ENCODE measurements at regions not wholly inside any gene's neighbourhood (a gene's known extent, or its start where the extent isn't known, plus 50 kb on each side); places are given as distances from the start of the nearest gene placed in this dataset.

- Histone ChIP-seq H3K27ac (ENCODE audit: low read depth, low read length) (no peak overlapping the region), H3K9me3 (ENCODE audit: control insufficient read depth in 1 of 2, insufficient read depth in 1 of 2, low read depth in 1 of 2, low read length in 2 of 2) (no peaks in the 10 kb centered on the region), H3K4me3 (replicated peaks in 1 of 2; ENCODE audit: low read depth in 1 of 2, low read length in 2 of 2) (no peak overlapping the region), H3K36me3 (ENCODE audit: control insufficient read depth in 1 of 2, insufficient read depth in 2 of 2, low read length in 2 of 2) (no peaks in the 10 kb centered on the region), H3K4me2 (ENCODE audit: low read length) (no peak overlapping the region), H3K27me3 (ENCODE audit: insufficient read depth, low read length) (no peaks in the 10 kb centered on the region), H2AFZ (ENCODE audit: low read depth, low read length, poor library complexity, severe bottlenecking) (no peak overlapping the region), H3K9ac (ENCODE audit: low read length) (no peak overlapping the region), H3K4me1 (ENCODE audit: control insufficient read depth in 1 of 2, insufficient read depth in 2 of 2, low read length in 2 of 2) (no peaks in the 10 kb centered on the region), H4K20me1 (ENCODE audit: insufficient read depth) (no peaks in the 10 kb centered on the region), H3K9me2 (ENCODE audit: insufficient read depth) (no peaks in the 10 kb centered on the region), H3K79me2 (ENCODE audit: insufficient read depth, low read length) (no peaks in the 10 kb centered on the region)
- intact Hi-C loops (cut with micrococcal nuclease), result no loop called here
- POLR2A ChIA-PET, result no interaction called here
- BruUV-seq (replicated peaks), result no TSS peak
- DNase-seq (ENCODE audit: low read depth, low spot score), result no peak
- TF ChIP-seq CBX3 (IDR thresholded peaks at IDR 0.05; ENCODE audit: low read depth) (no peak), POLR2AphosphoS5 (IDR thresholded peaks at IDR 0.05; ENCODE audit: low read depth, low read length) (no peak), SP1 (IDR thresholded peaks at IDR 0.05; ENCODE audit: low read depth) (no peak), ZFX (IDR thresholded peaks at IDR 0.05) (no peak), ATF3 (IDR thresholded peaks at IDR 0.05) (no peak), SRF (IDR thresholded peaks at IDR 0.05; ENCODE audit: low read depth) (no peak), ZBTB33 (IDR thresholded peaks at IDR 0.05; ENCODE audit: extremely low read depth, insufficient replicate concordance, low read length) (no peak), ELF1 (IDR thresholded peaks at IDR 0.05; ENCODE audit: borderline replicate concordance, low read depth) (no peak), RAD21 (IDR thresholded peaks at IDR 0.05; ENCODE audit: low read depth) (no peak), ZNF274 (IDR thresholded peaks at IDR 0.05; ENCODE audit: low read depth, low read length) (no peak), EZH2phosphoT487 (IDR thresholded peaks at IDR 0.05; ENCODE audit: borderline replicate concordance) (no peak), EZH2 (IDR thresholded peaks at IDR 0.05) (no peak), FOSL1 (IDR thresholded peaks at IDR 0.05; ENCODE audit: low read depth) (no peak), SIN3A (IDR thresholded peaks at IDR 0.05; ENCODE audit: low read depth) (no peak), YY1 (IDR thresholded peaks at IDR 0.05; ENCODE audit: extremely low read depth, insufficient replicate concordance, low read depth, low read length) (no peak), CTCF (IDR thresholded peaks at IDR 0.05 in 2 of 3, conservative IDR thresholded peaks at IDR 0.05 in 1 of 3; ENCODE audit: borderline replicate concordance in 1 of 3, insufficient read depth in 1 of 3, low read depth in 2 of 3, low read length in 2 of 3) (no peak), REST (IDR thresholded peaks at IDR 0.05; ENCODE audit: low read depth) (no peak)
- RAD21 ChIA-PET (ENCODE audit: low non-redundant PET in 1 of 2, low total read pairs in 2 of 2, uncharacterized antibody in 2 of 2, unreplicated experiment in 2 of 2), result no interaction called here
- ATAC-seq, result no peak
- CTCF ChIA-PET, result no interaction called here
These were observed 234.2 kb upstream of the FOXQ1 start for GRCh38 chr6:1077478-1078416.
